Suppressor macrophage treated with lipopolysaccharide for 1 hour (primary cell): ENCODE measurements at regions not wholly inside any gene's neighbourhood (a gene's known extent, or its start where the extent isn't known, plus 50 kb on each side); places are given as distances from the start of the nearest gene placed in this dataset.
"Not testable (repeated sequence)": the region's sequence is repeated elsewhere in the genome, so short reads cannot be mapped to it uniquely, and the experiment has no call there.

ENCODE experiments used
- DNase-seq, 3 donors: peaks; one replicate each; pipeline ENCODE4 v3.0.0-alpha.2; 2020 to 2022

GRCh38 chr6:43934183-43934802 is 164.3 kb downstream of the VEGFA start:
- DNase-seq, result peak; percentile 39 to 51 (median 48)

GRCh38 chr6:43933148-43933885 is 163.3 kb downstream of the VEGFA start:
- no peak for DNase-seq

DNA sequence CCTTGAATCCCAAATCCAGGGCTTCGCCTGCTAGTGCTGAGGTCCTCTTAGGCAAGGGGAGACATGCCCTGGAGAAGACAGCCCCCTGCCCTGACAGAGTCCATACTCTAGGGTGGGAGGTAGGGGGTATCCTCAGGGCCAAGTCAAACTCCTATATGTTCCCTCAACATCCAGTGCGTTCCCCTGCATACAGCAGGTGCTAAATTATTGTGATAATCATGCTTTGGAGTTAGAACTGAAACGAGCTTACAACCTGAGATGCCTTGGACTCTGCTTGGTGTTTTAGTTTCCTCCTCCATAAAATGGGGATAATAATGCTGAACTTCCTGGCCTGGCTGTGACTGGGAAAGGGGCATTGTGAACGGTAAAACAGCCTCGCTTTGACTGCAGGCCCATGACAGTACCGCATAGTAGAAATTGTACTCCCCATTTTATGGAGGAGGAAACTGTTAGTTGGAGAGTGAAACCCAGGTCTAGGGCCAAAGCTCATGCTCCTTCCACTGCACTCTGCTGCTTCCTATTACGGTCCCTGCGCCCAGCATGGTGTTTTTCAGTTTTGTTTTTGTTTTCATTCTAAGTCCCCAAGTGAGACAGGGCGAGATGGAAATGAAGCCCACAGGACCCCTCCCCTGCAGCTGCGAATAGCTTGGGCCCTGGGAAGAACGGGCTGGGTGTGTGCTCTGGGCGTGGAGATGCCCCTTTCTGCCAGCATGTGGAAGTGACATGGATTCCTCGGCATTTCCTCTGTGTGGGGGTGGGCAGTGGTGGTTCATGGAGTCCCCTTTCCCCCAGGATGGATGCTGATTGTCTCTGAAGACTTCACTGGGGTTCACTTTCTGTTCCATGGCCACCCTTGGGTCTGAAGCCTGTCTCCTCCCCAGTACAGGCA is 162.5 kb downstream of the VEGFA start:
- no peak for DNase-seq

DNA sequence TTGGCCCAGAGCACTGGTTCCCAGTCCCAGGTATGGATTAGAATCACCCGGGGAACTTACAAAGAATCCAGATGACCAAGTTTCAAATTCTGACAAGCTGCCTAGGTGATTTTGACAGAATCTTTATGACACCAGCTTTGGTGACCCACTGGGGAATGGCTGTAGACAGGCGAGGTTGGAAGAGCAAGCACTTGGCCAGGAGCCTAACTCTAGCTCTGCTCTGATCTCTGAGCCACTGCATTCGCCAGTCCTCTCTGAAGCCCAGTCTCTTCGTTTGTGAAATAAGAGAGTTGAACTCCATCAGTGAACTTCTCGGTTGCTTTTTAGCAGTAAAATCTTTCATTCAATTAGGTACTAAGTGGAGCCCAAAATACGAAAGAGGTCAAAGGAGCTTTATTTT is 161.2 kb downstream of the VEGFA start:
- DNase-seq, result no peak

- no peak for DNase-seq
These were observed 160.6 kb downstream of the VEGFA start for GRCh38 chr6:43930440-43931154.

DNA sequence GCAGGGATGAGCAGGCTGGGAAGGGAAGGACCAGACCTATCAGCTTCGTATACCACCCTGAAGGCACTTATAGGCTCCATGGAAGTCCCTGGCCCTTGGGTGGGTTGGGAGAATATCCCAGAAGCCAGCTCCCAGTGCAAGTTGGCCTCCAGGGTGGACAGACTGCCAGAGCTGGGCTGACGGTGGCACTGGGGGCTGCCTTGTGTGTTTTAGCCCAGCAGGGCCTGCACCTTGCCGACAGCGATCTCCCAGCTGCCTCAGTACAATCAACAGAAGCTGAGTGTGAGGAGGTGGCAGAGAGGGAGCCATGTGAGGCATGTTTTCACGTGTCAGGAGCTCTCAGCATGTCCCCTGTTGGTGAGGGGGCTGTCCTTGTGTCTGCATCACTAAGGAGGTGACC is 159.5 kb downstream of the VEGFA start:
- DNase-seq, result no peak

- DNase-seq, result peak; percentile 58 to 64 (median 63)
These were observed 157.7 kb downstream of the VEGFA start for GRCh38 chr6:43927532-43928210.

DNA sequence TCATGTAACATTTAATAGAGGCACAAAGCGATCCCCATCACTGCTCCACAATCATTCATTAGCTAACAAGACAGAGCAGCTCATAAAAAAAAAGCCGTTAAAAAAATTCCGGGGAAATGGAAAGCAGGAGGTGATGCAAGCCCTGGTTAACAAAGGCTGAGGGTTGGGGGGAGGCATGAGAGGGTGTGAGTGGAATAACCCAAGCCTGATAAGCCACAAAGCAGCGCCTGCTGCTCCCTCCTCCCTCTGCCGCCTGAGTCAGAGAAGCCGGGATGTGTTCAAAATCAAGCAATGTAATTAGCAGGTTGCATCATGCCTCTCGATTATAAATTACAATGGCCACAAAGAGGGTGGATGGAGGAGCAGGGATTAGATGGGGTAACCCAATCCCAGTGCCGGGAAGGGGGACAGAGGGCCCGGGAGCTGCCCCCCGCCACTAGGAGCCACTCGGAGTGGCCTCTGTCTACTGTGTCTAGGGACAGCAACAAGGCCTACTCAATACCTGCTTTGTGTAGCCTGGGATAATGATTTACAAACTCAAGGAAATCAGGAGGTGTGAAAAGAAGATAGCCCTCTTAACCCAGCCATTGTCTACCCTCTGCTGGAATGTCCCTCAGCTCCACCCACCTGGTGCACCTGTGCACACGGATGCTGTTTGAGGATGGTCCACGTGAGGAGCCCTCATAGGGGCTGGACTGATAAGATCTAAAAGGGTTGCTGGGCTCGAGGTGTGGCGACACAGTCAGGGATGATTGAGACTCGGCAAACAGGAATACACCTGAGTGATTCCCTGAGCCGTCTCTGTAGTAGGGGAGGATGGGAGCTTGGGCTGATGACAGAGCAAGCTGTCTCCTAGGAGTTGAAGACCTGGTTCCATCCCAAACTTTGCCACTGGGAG is 156.9 kb downstream of the VEGFA start:
- DNase-seq, result peak; percentile 66 to 75 (median 66)

- not testable (repeated sequence) for DNase-seq
These were observed 155.7 kb downstream of the VEGFA start for GRCh38 chr6:43925636-43926139.

- DNase-seq, result peak; percentile 73 to 82 (median 80)
These were observed 154.3 kb downstream of the VEGFA start for GRCh38 chr6:43924222-43924702.

- peak; percentile 56 to 62 (median 60) for DNase-seq
These were observed 153.6 kb downstream of the VEGFA start for GRCh38 chr6:43923376-43924221.

- no peak for DNase-seq
These were observed 152.7 kb downstream of the VEGFA start for GRCh38 chr6:43922426-43923375.

DNA sequence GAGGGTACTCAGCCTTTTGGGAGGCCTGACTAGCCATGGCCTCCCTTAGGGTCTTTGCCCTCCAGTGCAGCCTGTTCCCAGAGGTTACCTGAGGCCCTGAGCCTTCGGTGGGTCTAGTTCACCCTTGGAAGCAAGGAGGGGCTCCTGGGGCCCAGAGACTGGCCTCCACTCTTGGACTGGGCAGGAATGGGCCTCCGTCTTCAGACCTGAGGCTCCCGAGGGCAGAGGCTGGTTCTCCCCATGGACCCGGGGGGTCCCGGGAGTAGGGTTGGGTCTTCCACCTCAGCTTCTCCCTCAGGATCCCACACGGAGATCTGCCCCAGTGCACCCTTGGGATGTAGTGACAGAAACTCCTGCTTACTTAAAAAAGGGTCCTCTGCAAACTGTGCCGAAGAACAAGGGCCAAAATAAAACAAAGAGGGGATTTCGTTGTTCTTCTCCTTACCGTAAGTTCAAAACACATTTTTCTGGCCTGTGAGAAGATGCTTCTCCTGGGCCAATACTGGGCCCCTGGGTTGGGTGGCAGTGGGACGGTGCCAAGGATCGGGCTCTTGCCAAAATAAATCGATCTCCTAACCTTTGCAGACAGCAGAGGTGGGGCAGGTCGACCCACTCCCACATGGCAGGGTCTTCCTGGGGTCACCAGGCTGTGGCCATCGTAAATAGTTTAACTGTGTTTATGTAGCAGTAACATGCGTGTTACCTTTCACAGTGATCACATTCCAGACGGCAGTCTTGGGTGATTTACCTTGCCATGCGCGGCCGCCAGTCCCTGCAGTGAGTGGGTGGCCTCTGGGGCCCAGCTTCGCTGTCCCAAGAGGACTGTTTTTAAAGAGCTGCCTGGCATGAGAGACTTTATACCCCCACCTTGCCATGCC is 151.8 kb downstream of the VEGFA start:
- no peak for DNase-seq

DNA sequence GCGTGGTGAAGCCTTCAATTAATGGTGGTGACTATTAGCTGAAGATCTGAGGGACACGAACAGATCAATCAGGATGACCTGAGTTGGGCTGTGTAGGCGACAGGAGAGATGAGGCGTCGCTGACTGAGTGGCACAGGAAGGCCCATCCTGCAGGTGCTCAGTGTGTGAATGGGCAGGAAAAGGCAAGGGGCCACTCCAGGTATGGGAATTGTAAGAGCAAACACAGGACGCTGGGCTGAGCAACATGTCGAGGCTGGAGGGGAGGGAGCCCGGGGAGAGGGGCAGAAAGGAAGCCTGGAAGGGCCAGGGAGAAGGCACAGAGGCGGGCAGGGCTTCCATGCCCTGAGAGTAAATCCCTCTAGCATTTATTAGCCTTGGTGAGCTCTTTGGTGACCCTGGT is 151.0 kb downstream of the VEGFA start:
- no peak for DNase-seq

- DNase-seq, result no peak
These were observed 149.8 kb downstream of the VEGFA start for GRCh38 chr6:43919774-43920173.

GRCh38 chr6:43917878-43918382 is 147.9 kb downstream of the VEGFA start:
- DNase-seq, result peak; percentile 85 to 89 (median 86)
